ENCODE measurements at regions not wholly inside any gene's neighbourhood (a gene's known extent, or its start where the extent isn't known, plus 50 kb on each side); places are given as distances from the start of the nearest gene placed in this dataset.

DNA sequence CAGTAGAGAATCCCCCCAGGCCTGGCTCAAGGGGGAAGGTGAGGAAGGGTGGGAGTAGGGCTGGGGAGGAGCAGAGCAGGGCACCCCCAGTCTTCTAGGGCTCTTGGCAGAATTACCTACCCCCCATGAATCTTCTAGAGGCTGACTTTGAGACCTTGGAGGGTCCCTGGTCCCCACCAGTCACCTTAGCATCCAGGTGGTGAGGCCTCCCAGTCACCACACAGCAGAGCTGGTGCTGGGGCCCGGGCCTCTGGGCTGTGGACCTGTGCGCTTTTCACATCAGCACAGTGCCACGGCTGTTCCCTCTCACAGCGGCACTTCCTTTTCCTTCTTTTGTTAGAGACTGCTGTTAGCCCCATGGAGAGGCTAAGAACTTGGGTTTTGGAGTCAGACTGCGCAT is 148.6 kb upstream of the PITX1 start:
- Histone ChIP-seq H3K27me3 (ENCODE audit: insufficient read depth, low read length) (no peaks in the 10 kb centered on the region), H3K36me3 (ENCODE audit: insufficient read depth, low read length) (no peaks in the 10 kb centered on the region), H3K4me1 (ENCODE audit: insufficient read depth, low read length) (peaks cover 4% of the 10 kb centered on the region), H3K79me2 (ENCODE audit: insufficient read depth, low read length) (no peaks in the 10 kb centered on the region), H2AFZ (ENCODE audit: low read length) (no peak overlapping the region), H3K4me2 (ENCODE audit: insufficient read depth, low read length) (no peak overlapping the region), H3K4me3 (ENCODE audit: insufficient read depth, low read length) (no peak overlapping the region), H3K27ac (ENCODE audit: low read depth, low read length) (no peak overlapping the region), H4K20me1 (ENCODE audit: insufficient read depth, low read length) (no peaks in the 10 kb centered on the region), H3K9me3 (ENCODE audit: low read depth, low read length) (no peaks in the 10 kb centered on the region)
- DNase-seq (ENCODE audit: insufficient read length, low spot score, missing footprints) = no peak
- TF ChIP-seq, protein P1, sequence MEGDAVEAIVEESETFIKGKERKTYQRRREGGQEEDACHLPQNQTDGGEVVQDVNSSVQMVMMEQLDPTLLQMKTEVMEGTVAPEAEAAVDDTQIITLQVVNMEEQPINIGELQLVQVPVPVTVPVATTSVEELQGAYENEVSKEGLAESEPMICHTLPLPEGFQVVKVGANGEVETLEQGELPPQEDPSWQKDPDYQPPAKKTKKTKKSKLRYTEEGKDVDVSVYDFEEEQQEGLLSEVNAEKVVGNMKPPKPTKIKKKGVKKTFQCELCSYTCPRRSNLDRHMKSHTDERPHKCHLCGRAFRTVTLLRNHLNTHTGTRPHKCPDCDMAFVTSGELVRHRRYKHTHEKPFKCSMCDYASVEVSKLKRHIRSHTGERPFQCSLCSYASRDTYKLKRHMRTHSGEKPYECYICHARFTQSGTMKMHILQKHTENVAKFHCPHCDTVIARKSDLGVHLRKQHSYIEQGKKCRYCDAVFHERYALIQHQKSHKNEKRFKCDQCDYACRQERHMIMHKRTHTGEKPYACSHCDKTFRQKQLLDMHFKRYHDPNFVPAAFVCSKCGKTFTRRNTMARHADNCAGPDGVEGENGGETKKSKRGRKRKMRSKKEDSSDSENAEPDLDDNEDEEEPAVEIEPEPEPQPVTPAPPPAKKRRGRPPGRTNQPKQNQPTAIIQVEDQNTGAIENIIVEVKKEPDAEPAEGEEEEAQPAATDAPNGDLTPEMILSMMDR (IDR thresholded peaks at IDR 0.05; ENCODE audit: extremely low read depth, low read depth, low read length) = no peak

DNA sequence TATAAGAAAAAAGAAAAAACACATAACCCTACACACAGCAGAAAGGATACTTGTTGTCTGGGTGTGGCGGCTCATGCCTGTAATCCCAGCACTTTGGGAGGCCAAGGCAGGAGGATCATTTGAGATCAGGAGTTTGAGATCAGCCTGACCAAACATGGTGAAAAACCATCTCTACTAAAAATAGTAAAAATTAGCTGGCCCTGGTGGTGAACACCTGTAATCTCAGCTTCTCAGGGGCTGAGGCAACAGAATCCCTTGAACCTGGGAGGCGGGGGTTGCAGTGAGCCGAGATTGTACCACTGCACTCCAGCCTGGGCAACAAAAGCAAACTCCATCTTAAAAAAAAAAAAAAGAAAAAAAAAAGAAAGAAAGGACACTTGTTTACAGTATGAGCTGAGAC is 147.6 kb upstream of the PITX1 start:
- H3K79me2 ChIP-seq (ENCODE audit: insufficient read depth, low read length) = no peaks in the 10 kb centered on the region
- H3K27ac ChIP-seq (ENCODE audit: low read depth, low read length) = no peak overlapping the region
- no peaks in the 10 kb centered on the region for H3K36me3 ChIP-seq (ENCODE audit: insufficient read depth, low read length)
- no peak overlapping the region for H2AFZ ChIP-seq (ENCODE audit: low read length)
- no peak for DNase-seq (ENCODE audit: insufficient read length, low spot score, missing footprints)
- H3K27me3 ChIP-seq (ENCODE audit: insufficient read depth, low read length) = no peaks in the 10 kb centered on the region
- no peaks in the 10 kb centered on the region for H3K9me3 ChIP-seq (ENCODE audit: low read depth, low read length)
- H3K4me3 ChIP-seq (ENCODE audit: insufficient read depth, low read length) = no peak overlapping the region
- no peak overlapping the region for H3K4me2 ChIP-seq (ENCODE audit: insufficient read depth, low read length)
- TF ChIP-seq, protein P1 (IDR thresholded peaks at IDR 0.05; ENCODE audit: extremely low read depth, low read depth, low read length) = no peak
- no peaks in the 10 kb centered on the region for H4K20me1 ChIP-seq (ENCODE audit: insufficient read depth, low read length)
- peaks cover 4% of the 10 kb centered on the region for H3K4me1 ChIP-seq (ENCODE audit: insufficient read depth, low read length)

DNA sequence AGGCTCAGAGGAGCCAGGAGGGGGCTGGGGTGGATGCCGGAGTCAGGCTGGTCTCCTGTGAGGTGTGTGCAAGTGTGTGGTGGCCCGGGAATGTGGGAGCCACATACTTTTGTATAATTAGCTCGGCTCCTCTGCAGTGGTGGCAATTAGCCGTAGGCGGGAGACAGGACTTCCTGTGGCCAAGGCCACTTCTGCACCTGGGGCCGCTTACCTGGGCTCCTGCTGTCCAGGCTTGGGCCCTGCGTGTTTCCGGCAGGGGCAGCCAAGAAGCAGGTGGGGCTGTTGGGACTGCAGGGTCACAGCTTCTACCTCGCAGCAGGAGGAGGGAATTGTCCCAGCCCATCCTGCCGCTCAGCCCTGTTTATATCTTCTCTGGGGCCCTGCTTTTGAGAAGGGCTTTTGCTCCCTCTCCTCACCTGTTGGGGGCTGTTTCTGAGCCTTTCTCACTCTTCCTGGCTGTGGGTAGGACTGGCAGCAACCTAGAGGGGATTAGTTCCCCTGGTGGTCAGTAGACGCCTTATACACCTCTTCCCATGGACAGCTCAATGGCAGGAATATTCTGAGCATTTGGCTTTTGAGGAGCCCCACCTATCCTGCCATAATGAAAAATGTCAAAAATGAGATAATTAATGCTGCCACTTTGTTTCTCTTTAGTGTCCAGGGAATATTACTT is 145.4 kb upstream of the PITX1 start:
- TF ChIP-seq, protein P1 (IDR thresholded peaks at IDR 0.05; ENCODE audit: extremely low read depth, low read depth, low read length) = no peak
- Histone ChIP-seq H3K27me3 (ENCODE audit: insufficient read depth, low read length) (no peaks in the 10 kb centered on the region), H4K20me1 (ENCODE audit: insufficient read depth, low read length) (no peaks in the 10 kb centered on the region), H3K4me1 (ENCODE audit: insufficient read depth, low read length) (no peaks in the 10 kb centered on the region), H3K9me3 (ENCODE audit: low read depth, low read length) (no peaks in the 10 kb centered on the region), H3K4me3 (ENCODE audit: insufficient read depth, low read length) (no peak overlapping the region), H3K79me2 (ENCODE audit: insufficient read depth, low read length) (no peaks in the 10 kb centered on the region), H3K27ac (ENCODE audit: low read depth, low read length) (no peak overlapping the region), H2AFZ (ENCODE audit: low read length) (no peak overlapping the region), H3K4me2 (ENCODE audit: insufficient read depth, low read length) (no peak overlapping the region), H3K36me3 (ENCODE audit: insufficient read depth, low read length) (no peaks in the 10 kb centered on the region)
- no peak for DNase-seq (ENCODE audit: insufficient read length, low spot score, missing footprints)

DNA sequence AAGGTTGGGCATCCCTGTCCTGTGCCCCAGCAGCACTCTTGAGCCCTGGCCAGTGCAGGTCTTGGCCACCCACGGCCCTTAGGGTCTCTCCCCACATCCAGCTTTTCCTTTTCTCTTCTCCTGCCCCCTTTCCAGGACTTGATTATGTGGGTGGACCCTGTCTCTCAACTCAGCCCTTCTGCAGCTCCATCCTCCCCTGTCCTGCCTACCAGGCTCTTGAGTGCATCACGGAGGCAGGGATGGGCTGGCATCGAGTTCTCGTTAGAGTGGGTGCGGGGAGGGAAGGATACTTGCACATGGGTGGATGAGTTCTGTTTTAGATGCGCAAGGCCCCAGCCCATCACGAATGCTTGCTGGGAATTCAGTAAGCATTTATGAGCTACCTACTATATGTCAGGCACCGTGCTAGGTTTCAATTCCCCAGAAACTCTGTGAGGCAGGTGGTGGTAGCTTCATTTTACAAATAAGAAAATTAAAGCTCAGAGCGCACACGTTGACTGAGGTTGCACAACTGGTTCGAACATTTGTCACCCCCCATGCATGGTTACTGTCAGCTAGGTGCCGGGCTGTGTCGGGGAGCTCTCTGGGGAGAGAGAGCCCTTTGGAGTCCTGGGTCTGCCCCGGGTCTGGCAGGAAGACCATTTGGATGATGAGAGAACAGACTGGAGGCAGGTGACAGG is 144.6 kb upstream of the PITX1 start:
- no peaks in the 10 kb centered on the region for H3K9me3 ChIP-seq (ENCODE audit: low read depth, low read length)
- TF ChIP-seq, protein P1 (IDR thresholded peaks at IDR 0.05; ENCODE audit: extremely low read depth, low read depth, low read length) = no peak
- H2AFZ ChIP-seq (ENCODE audit: low read length) = no peak overlapping the region
- H3K36me3 ChIP-seq (ENCODE audit: insufficient read depth, low read length) = no peaks in the 10 kb centered on the region
- DNase-seq (ENCODE audit: insufficient read length, low spot score, missing footprints) = no peak
- H3K79me2 ChIP-seq (ENCODE audit: insufficient read depth, low read length) = no peaks in the 10 kb centered on the region
- H3K4me2 ChIP-seq (ENCODE audit: insufficient read depth, low read length) = no peak overlapping the region
- no peaks in the 10 kb centered on the region for H3K27me3 ChIP-seq (ENCODE audit: insufficient read depth, low read length)
- no peak overlapping the region for H3K4me3 ChIP-seq (ENCODE audit: insufficient read depth, low read length)
- no peaks in the 10 kb centered on the region for H3K4me1 ChIP-seq (ENCODE audit: insufficient read depth, low read length)
- H4K20me1 ChIP-seq (ENCODE audit: insufficient read depth, low read length) = no peaks in the 10 kb centered on the region
- H3K27ac ChIP-seq (ENCODE audit: low read depth, low read length) = no peak overlapping the region
